Activated naive CD4-positive, alpha-beta T cell treated with anti-CD3 and anti-CD28 coated beads, Interleukin-2, amount 10 ng/mL, durations not matched to agents 7 days and 5 days (primary cell): ENCODE measurements at regions not wholly inside any gene's neighbourhood (a gene's known extent, or its start where the extent isn't known, plus 50 kb on each side); places are given as distances from the start of the nearest gene placed in this dataset.

Experiments
- CTCF ChIA-PET: fragments of 350-600 bp; sonication (Branson Sonifier 250); formaldehyde crosslinking; loops from one replicate; lab custom pipeline; 2021; ENCODE audit warnings: antibody characterized with exemption; lab: Charles Lee
- DNase-seq: peaks from one replicate; pipeline ENCODE4 v3.0.0-alpha.2; 2020
- H3K27ac Mint-ChIP-seq: one replicate; pipeline ENCODE4 v1.8.0; 2021; ENCODE audit warnings: mild to moderate bottlenecking, moderate library complexity, mixed read lengths
- H3K27me3 Mint-ChIP-seq: one replicate; pipeline ENCODE4 v1.8.0; 2021; ENCODE audit warnings: mild to moderate bottlenecking, mixed read lengths
- H3K36me3 Mint-ChIP-seq: one replicate; pipeline ENCODE4 v1.8.0; 2021; ENCODE audit warnings: mixed read lengths
- H3K4me1 Mint-ChIP-seq: one replicate; pipeline ENCODE4 v1.8.0; 2021; ENCODE audit warnings: mixed read lengths
- H3K4me3 Mint-ChIP-seq: one replicate; pipeline ENCODE4 v1.8.0; 2021; ENCODE audit warnings: mild to moderate bottlenecking, moderate library complexity, mixed read lengths
- H3K9me3 Mint-ChIP-seq: one replicate; pipeline ENCODE4 v1.8.0; 2021; ENCODE audit warnings: mixed read lengths

GRCh38 chr6:39997101-39997635 lies 62.9 kb upstream of the MOCS1 start:
- Mint-ChIP-seq H3K27me3 (no peaks in the 10 kb centered on the region), H3K4me1 (no peaks in the 10 kb centered on the region), H3K36me3 (no peaks in the 10 kb centered on the region), H3K4me3 (no peak overlapping the region), H3K9me3 (peaks cover 33% of the 10 kb centered on the region), H3K27ac (no peak overlapping the region)
- CTCF ChIA-PET: no interaction called here
- no peak for DNase-seq

DNA sequence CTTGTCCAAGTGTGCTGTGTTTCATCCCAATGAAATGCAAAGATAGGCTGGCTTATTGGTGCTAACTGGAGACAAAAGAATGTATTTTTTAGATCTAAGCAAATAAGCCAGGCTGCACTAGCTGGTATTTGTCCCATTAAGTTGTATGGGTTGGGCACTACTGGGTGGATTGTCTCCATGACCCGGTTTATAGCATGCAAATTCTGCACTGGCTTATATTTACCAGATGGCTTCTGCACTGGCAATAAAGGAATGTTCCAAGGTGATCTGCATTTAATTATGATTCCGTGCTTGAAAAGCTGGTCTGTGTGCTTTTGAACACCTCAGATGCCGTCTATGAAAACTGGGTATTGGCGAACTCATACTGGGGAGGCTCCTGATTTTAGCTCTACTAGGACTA lies 61.4 kb upstream of the MOCS1 start:
- no peaks in the 10 kb centered on the region for H3K27me3 Mint-ChIP-seq
- H3K9me3 Mint-ChIP-seq: peaks cover 33% of the 10 kb centered on the region
- no peak overlapping the region for H3K27ac Mint-ChIP-seq
- no peaks in the 10 kb centered on the region for H3K4me1 Mint-ChIP-seq
- no peak for DNase-seq
- no peaks in the 10 kb centered on the region for H3K36me3 Mint-ChIP-seq
- CTCF ChIA-PET: no interaction called here
- H3K4me3 Mint-ChIP-seq: no peak overlapping the region

- DNase-seq: no peak
- Mint-ChIP-seq H3K4me3 (no peak overlapping the region), H3K4me1 (no peaks in the 10 kb centered on the region), H3K9me3 (peaks cover 14% of the 10 kb centered on the region), H3K27ac (no peak overlapping the region), H3K27me3 (no peaks in the 10 kb centered on the region), H3K36me3 (no peaks in the 10 kb centered on the region)
- CTCF ChIA-PET: no interaction called here
These were observed 58.8 kb upstream of the MOCS1 start for GRCh38 chr6:39992861-39993622.
